Keratinocyte (primary cell): ENCODE measurements at regions not wholly inside any gene's neighbourhood (a gene's known extent, or its start where the extent isn't known, plus 50 kb on each side); places are given as distances from the start of the nearest gene placed in this dataset.

Experiments
- DNase-seq: peaks from one replicate; pipeline ENCODE4 v3.0.0-alpha.2; 2011; ENCODE audit warnings: low read depth, missing footprints, low spot score
- FAIRE-seq: peaks from 2 replicates; lab custom pipeline; 2011; peaks lifted over from hg19 to GRCh38; lab: Jason Lieb, UNC
- H2AFZ ChIP-seq: 2 replicates; pipeline ENCODE4 v1.6.0; 2012; ENCODE audit warnings: low read length, control low read depth, inconsistent platforms; ENCODE audit not compliant: control insufficient read depth
- H3K27ac ChIP-seq: 2 replicates; pipeline ENCODE4 v1.5.1; 2011; ENCODE audit warnings: low read length; ENCODE audit not compliant: control insufficient read depth, insufficient read depth
- H3K27me3 ChIP-seq: 3 replicates; pipeline ENCODE4 v1.6.0; 2011; ENCODE audit warnings: low read length; ENCODE audit not compliant: control insufficient read depth, insufficient read depth; ENCODE audit errors: extremely low read depth
- H3K36me3 ChIP-seq, 2 experiments: 2 replicates in 1 of 2; 3 replicates in 1 of 2; pipeline ENCODE4 v1.5.1; 2011; ENCODE audit warnings: low read length in 2 of 2, mild to moderate bottlenecking in 1 of 2; ENCODE audit not compliant: control insufficient read depth in 2 of 2, insufficient read depth in 2 of 2; ENCODE audit errors: extremely low read depth in 1 of 2
- H3K4me1 ChIP-seq: 3 replicates; pipeline ENCODE4 v1.5.1; 2011; ENCODE audit warnings: low read length; ENCODE audit not compliant: control insufficient read depth, insufficient read depth; ENCODE audit errors: extremely low read depth
- H3K4me2 ChIP-seq: 3 replicates; pipeline ENCODE4 v1.6.0; 2011; ENCODE audit warnings: low read depth, low read length; ENCODE audit not compliant: control insufficient read depth, insufficient read depth; ENCODE audit errors: extremely low read depth
- H3K4me3 ChIP-seq, 3 experiments: fragments of 200-600 bp in 1 of 3; sonication (generic) in 1 of 3; 2 replicates in 2 of 3; 3 replicates in 1 of 3; pipeline ENCODE4 v1.5.1; 2011 to 2016; ENCODE audit warnings: low read length in 3 of 3, mild to moderate bottlenecking in 3 of 3, control low read depth in 2 of 3, inconsistent platforms in 1 of 3, low read depth in 1 of 3, mixed read lengths in 1 of 3, mixed run types in 1 of 3, moderate library complexity in 1 of 3; ENCODE audit not compliant: control insufficient read depth in 2 of 3, insufficient read depth in 2 of 3; ENCODE audit errors: extremely low read depth in 1 of 3
- H3K79me2 ChIP-seq: 2 replicates; pipeline ENCODE4 v1.6.0; 2012; ENCODE audit warnings: low read length; ENCODE audit not compliant: control insufficient read depth, insufficient read depth
- H3K9ac ChIP-seq: 3 replicates; pipeline ENCODE4 v1.6.0; 2011; ENCODE audit warnings: low read length; ENCODE audit not compliant: control insufficient read depth, insufficient read depth; ENCODE audit errors: extremely low read depth
- H3K9me1 ChIP-seq: 3 replicates; pipeline ENCODE4 v1.6.0; 2011; ENCODE audit warnings: low read length; ENCODE audit not compliant: control insufficient read depth, insufficient read depth; ENCODE audit errors: extremely low read depth
- H3K9me3 ChIP-seq: 2 replicates; pipeline ENCODE4 v1.5.1; 2012; ENCODE audit warnings: low read depth, low read length; ENCODE audit not compliant: control insufficient read depth
- H4K20me1 ChIP-seq: 3 replicates; pipeline ENCODE4 v1.6.0; 2011; ENCODE audit warnings: low read length; ENCODE audit not compliant: control insufficient read depth, insufficient read depth; ENCODE audit errors: extremely low read depth
- CTCF ChIP-seq, 3 experiments: IDR thresholded peaks in 1 of 3; conservative IDR thresholded peaks in 1 of 3; optimal IDR thresholded peaks in 1 of 3; 2 replicates in 2 of 3; 3 replicates in 1 of 3; pipeline versions ENCODE3 to v1.5.1; 2011; ENCODE audit warnings: low read length in 3 of 3, mild to moderate bottlenecking in 3 of 3, moderate library complexity in 2 of 3, control low read depth in 1 of 3, inconsistent platforms in 1 of 3; ENCODE audit not compliant: insufficient read depth in 2 of 3; ENCODE audit errors: extremely low read depth in 1 of 3
- EZH2 ChIP-seq: IDR thresholded peaks from one replicate; pipeline ENCODE4 v1.6.1; 2012; ENCODE audit warnings: inconsistent platforms, mild to moderate bottlenecking, low read length, moderate library complexity
- dilution Hi-C: fragments of 300-500 bp; cut with MboI; formaldehyde crosslinking; loops from one replicate; pipeline ENCODE4 v1.7.0; 2020; ENCODE audit warnings: low sequenced_read_pairs; ENCODE audit not compliant: extremely low pct_ligation_motif_present

GRCh38 chr18:73728657-73729056 is 419.0 kb downstream of the FBXO15 start:
- no peak overlapping the region for H3K4me2 ChIP-seq
- dilution Hi-C loops = no loop called here
- H3K9me1 ChIP-seq = no peaks in the 10 kb centered on the region
- TF ChIP-seq CTCF (optimal IDR thresholded peaks at IDR 0.05 in 1 of 3, IDR thresholded peaks at IDR 0.05 in 1 of 3, conservative IDR thresholded peaks at IDR 0.05 in 1 of 3; ENCODE audit: extremely low read depth in 1 of 3, insufficient read depth in 2 of 3, low read length in 3 of 3) = no peak
- TF ChIP-seq EZH2 = no peak
- H2AFZ ChIP-seq = no peak overlapping the region
- DNase-seq (no peak), FAIRE-seq (no peak)
- H3K36me3 ChIP-seq = no peaks in the 10 kb centered on the region
- H3K27me3 ChIP-seq = no peaks in the 10 kb centered on the region
- H3K79me2 ChIP-seq = no peaks in the 10 kb centered on the region
- H3K4me3 ChIP-seq = no peak overlapping the region
- H4K20me1 ChIP-seq = no peaks in the 10 kb centered on the region
- no peak overlapping the region for H3K27ac ChIP-seq
- H3K9me3 ChIP-seq = peaks cover 2% of the 10 kb centered on the region
- H3K9ac ChIP-seq = no peak overlapping the region
- no peaks in the 10 kb centered on the region for H3K4me1 ChIP-seq

- TF ChIP-seq CTCF (optimal IDR thresholded peaks at IDR 0.05 in 1 of 3, IDR thresholded peaks at IDR 0.05 in 1 of 3, conservative IDR thresholded peaks at IDR 0.05 in 1 of 3; ENCODE audit: extremely low read depth in 1 of 3, insufficient read depth in 2 of 3, low read length in 3 of 3) (no peak), EZH2 (no peak)
- DNase-seq (no peak), FAIRE-seq (no peak)
- no peaks in the 10 kb centered on the region for H3K9me3 ChIP-seq
- no peak overlapping the region for H3K4me3 ChIP-seq
- H4K20me1 ChIP-seq = no peaks in the 10 kb centered on the region
- dilution Hi-C loops = no loop called here
- no peaks in the 10 kb centered on the region for H3K4me1 ChIP-seq
- H3K9me1 ChIP-seq = no peaks in the 10 kb centered on the region
- H3K79me2 ChIP-seq = no peaks in the 10 kb centered on the region
- no peaks in the 10 kb centered on the region for H3K27me3 ChIP-seq
- H3K27ac ChIP-seq = no peak overlapping the region
- H3K36me3 ChIP-seq = no peaks in the 10 kb centered on the region
- no peak overlapping the region for H3K4me2 ChIP-seq
- no peak overlapping the region for H2AFZ ChIP-seq
- H3K9ac ChIP-seq = no peak overlapping the region
Measured at GRCh38 chr18:73724958-73725357, 422.7 kb downstream of the FBXO15 start.
